Activated naive CD4-positive, alpha-beta T cell treated with anti-CD3 and anti-CD28 coated beads, Interleukin-2, amount 50 U/mL, for 72 hours (primary cell): ENCODE measurements at regions not wholly inside any gene's neighbourhood (a gene's known extent, or its start where the extent isn't known, plus 50 kb on each side); places are given as distances from the start of the nearest gene placed in this dataset.
A peak's percentile ranks its signal among the peaks of the same experiment; 100 is the strongest.
"Not testable (repeated sequence)": the region's sequence is repeated elsewhere in the genome, so short reads cannot be mapped to it uniquely, and the experiment has no call there.

Source experiments
- ATAC-seq, 2 donors: fragments of 150-1000 bp; cut with Tn5 transposase; 2 replicates each; pipeline ENCODE4 v1.10.0; 2021; ENCODE audit warnings: mild to moderate bottlenecking in 2 of 2, moderate library complexity in 2 of 2
- DNase-seq, 2 donors: peaks; one replicate each; pipeline ENCODE4 v3.0.0; 2021 to 2022; ENCODE audit warnings: low spot score in 2 of 2
- H3K27ac Mint-ChIP-seq, 2 donors: one replicate each; pipeline ENCODE4 v1.8.0; 2022; ENCODE audit warnings: mild to moderate bottlenecking in 2 of 2, mixed read lengths in 2 of 2
- H3K36me3 Mint-ChIP-seq, 2 donors: one replicate each; pipeline ENCODE4 v1.8.0; 2022; ENCODE audit warnings: mixed read lengths in 2 of 2
- H3K9me3 Mint-ChIP-seq, 2 donors: one replicate each; pipeline ENCODE4 v1.8.0; 2022; ENCODE audit warnings: mixed read lengths in 2 of 2

DNA sequence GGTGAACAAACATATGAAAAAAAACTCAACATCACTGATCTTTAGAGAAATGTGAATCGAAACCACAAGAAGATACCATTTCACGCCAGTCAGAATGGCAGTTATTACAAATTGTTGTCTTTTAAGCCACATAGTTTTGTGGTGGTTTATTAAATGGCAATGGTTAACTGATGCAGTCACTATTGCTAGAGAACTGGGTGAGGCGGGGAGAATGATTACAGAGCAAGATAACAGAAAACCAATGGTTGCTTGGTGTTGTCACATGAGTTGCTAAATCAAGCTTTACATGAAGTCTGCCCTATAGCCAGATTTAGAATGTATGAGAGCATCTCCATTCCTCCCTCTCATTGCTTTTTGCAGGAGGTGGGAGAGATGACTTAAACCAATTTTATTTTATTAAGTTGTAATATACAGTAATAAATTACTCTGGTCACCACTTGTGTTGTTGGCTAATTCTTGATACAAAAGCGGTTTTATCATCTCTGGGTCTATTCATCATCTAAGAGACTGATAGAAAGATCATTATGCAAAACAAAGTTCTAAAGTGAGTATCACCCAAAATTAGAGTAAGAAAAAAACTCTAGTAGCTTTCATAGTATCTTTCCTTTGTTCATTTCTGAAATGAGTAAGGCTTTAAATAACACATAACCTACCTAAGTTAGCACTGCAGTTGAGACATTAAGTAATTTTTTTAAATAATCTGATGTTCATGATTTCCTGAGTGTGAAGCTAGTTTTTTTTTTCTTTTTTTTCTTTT is 859.5 kb downstream of the STIM2 start:
- Mint-ChIP-seq H3K36me3 (no peaks in the 10 kb centered on the region), H3K27ac (no peak overlapping the region), H3K9me3 (peaks cover 3 to 13% of the 10 kb centered on the region in 2 donors)
- DNase-seq = no peak
- no peak for ATAC-seq

DNA sequence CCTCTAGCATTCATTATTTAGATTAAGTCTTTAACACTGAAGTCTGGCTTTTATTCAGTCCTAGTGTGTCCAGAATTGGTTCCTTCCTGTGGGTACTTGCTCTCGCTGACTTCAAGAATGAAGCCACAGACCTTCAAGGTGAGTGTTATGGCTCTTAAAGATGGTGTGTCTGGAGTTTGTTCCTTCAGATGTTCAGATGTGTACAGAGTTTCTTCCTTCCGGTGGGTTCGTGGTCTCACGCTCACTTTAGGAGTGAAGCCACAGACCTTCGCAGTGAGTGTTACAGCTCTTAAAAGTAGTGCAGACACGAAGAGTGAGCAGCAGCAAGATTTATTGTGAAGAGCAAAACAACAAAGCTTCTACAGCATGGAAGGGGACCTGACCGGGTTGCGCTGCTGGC is 860.6 kb downstream of the STIM2 start:
- ATAC-seq = no peak
- H3K36me3 Mint-ChIP-seq = no peaks in the 10 kb centered on the region

DNA sequence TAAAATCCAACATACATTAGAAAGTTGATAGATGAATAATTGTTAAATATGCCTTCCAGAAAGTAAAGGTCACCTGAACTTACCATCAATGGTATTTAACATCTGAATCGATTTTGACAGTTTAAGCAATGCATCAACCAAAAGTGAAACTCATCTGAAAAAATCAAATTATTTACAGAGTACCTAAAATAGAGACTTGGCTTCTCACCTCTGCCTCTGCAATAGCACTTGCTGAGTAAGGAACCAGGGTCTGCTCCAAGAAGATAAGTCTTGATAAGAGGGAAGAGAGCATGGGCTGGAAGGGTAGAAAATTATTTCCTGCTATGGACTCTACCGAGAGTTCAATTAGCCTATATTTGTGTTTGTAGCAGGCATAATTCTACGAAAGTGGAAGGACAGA is 868.3 kb downstream of the STIM2 start:
- ATAC-seq = no peak

More for the DNA sequence above, 860.6 kb downstream of the STIM2 start:
- DNase-seq = no peak
- Mint-ChIP-seq H3K27ac (no peak overlapping the region), H3K9me3 (peaks cover 3 to 13% of the 10 kb centered on the region in 2 donors)

DNA sequence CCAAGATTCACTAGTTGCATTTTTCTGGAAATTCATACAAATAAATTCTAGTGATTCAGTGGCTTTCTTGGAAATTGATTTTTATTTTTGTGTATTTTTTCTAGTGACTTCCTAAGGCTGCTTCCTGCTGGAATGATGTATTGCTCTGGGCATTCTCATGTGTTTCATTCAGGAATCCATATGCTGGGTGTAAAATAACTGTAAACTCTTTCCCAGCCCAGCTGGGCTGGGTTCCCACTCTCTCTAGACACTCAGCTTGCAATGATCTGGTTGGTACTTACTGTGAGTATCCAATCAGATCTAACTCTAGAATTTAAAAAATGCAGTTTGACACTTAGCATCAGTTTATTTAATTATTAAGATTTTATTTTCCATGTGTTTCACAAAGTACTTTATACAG is 882.2 kb downstream of the STIM2 start:
- Mint-ChIP-seq H3K27ac (no peak overlapping the region), H3K9me3 (peaks cover 14 to 17% of the 10 kb centered on the region in 2 donors), H3K36me3 (no peaks in the 10 kb centered on the region)
- no peak for DNase-seq
- ATAC-seq = no peak

More for the DNA sequence above, 868.3 kb downstream of the STIM2 start:
- Mint-ChIP-seq H3K36me3 (no peaks in the 10 kb centered on the region), H3K9me3 (peaks cover 0 to 4% of the 10 kb centered on the region in 2 donors), H3K27ac (no peak overlapping the region)
- no peak for DNase-seq

DNA sequence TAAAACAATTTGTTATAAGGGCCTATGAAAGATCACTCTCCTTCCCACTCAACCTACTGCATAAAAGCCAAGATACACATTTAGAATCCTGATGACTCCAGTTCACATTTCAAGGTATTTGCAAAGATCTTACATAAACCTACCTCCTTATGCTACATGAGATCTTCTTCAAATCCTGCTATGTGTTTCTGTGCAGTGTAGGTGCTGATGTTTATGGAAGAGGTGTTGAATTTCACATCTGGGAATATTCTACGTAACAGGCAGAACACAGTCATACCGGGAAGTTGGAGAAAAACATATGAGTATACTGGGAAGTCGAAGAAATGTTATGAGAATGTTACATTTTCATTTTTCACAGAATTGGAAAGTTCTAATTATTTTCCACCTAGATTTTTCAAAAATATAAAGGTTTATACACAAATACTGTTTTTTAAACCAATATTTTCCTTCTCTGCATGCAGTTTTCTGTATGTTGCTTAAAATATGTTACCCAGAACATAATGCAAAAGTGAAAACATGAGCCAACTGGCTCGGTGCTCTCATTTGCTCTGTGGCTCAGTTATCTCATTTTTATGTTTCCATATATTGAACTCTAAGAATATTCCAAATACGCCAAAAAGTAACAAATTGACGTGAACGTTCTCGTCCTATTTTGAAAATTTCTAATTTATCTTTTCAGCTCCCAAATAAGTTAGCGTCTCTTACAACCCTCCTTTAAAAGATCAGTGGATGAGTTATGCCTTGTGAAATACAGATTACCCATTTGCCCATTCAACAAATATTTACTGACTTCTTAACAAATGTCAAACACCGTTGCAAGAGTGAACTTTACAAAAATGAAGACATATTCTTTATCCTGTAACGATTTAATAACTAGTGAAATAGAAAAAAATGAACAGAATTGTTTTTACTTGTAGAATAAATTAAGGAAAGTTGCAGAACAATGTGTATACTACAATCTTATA is 899.3 kb downstream of the STIM2 start:
- H3K27ac Mint-ChIP-seq = no peak overlapping the region

DNA sequence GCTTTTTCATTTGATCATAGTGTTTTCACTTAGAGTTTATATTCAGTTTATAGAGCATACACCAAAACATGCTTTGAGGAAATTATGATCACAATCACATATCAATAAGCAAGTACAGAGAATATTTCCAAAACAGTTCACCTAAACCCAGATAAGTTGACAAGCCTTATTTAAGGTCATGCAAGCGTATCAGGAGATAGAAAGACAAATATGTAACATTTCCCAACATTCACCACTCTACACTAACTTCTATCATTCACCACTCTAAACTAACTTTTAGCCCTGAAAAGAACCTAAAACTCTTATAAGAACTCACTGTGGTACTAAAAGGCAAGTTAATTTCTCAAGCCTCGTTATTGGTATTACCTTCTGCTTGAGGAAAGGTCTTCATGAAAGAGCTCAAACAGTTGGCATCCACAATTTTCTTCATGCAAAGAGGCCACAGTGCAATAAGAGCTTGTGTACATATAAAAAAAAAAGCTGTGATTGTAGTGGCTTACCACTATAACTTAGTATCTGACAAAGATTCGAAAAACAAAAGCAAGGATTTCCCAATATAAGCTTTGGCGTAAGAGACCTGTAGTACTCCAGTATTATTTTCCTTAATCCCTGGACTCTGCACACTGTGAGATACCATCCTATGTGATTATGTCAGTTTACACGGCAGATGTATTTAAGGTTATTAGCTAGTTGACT is 903.3 kb downstream of the STIM2 start:
- DNase-seq = no peak
- peaks cover 8 to 20% of the 10 kb centered on the region in 2 donors for H3K9me3 Mint-ChIP-seq
- ATAC-seq = no peak
- no peaks in the 10 kb centered on the region for H3K36me3 Mint-ChIP-seq
- H3K27ac Mint-ChIP-seq = no peak overlapping the region

More for the DNA sequence above, 899.3 kb downstream of the STIM2 start:
- peaks cover 9 to 18% of the 10 kb centered on the region in 2 donors for H3K9me3 Mint-ChIP-seq
- ATAC-seq (no peak), DNase-seq (no peak)
- H3K36me3 Mint-ChIP-seq = no peaks in the 10 kb centered on the region

DNA sequence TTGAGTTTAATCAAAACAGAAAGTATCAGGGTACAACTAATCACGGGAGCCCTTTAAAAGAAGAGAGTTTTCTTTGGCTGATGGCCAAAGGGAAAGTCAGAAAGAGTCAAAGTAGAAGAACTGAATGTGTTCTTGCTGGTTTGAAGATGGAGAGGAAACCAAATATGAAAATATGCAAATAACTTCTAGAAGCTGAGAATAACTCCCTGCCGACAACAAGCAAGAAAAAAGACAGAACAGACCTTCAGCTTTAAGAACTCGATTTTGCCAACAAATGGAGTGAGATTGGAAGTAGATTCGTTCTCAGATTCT is 903.8 kb downstream of the STIM2 start:
- ATAC-seq = no peak
- DNase-seq = no peak
- Mint-ChIP-seq H3K9me3 (peaks cover 6 to 20% of the 10 kb centered on the region in 2 donors), H3K36me3 (no peaks in the 10 kb centered on the region), H3K27ac (no peak overlapping the region)

DNA sequence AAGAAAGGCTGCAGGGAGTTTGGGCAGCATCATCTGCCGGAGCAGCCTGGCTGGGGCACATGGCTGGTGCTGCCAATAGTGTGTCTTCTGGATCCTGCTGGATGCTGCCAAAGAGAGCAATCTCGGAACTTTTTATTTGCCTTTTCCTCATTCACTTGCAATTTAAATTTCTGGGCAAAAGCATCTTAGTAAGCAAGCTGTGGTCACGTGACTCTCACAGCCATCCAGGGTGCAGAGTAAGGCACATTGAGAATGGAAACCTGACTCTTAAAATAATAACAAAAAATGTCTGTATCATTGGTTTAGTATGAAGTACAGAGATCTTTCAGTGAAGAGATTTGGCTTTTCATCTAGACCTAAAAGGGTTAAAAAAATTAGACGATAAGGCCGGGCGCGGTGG is 910.3 kb downstream of the STIM2 start:
- H3K36me3 Mint-ChIP-seq = no peaks in the 10 kb centered on the region
- DNase-seq (no peak), ATAC-seq (no peak)
- H3K9me3 Mint-ChIP-seq = peaks cover 3 to 5% of the 10 kb centered on the region in 2 donors
- H3K27ac Mint-ChIP-seq = no peak overlapping the region

DNA sequence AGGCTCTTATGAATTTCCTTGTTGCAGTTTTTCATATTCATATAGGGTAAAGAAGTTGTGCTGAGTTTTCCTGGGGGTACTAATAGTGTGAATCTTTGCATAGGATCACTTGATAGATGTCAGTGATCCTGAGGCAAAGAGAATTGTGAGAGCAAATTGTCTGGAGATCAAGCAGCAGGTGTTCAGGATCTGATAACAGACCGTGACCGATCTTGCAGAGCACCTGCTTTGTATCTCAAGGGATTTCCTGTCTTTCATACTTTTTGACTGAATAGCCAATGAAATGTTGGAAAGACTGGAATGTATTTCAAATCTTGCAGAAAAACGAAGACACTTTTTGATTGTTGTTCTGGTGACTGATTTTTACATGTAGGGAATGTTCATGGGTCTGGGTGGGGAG is 914.5 kb downstream of the STIM2 start:
- DNase-seq (no peak), ATAC-seq (no peak)
- H3K36me3 Mint-ChIP-seq = no peaks in the 10 kb centered on the region
- peaks cover 9 to 10% of the 10 kb centered on the region in 2 donors for H3K9me3 Mint-ChIP-seq
- no peak overlapping the region for H3K27ac Mint-ChIP-seq

DNA sequence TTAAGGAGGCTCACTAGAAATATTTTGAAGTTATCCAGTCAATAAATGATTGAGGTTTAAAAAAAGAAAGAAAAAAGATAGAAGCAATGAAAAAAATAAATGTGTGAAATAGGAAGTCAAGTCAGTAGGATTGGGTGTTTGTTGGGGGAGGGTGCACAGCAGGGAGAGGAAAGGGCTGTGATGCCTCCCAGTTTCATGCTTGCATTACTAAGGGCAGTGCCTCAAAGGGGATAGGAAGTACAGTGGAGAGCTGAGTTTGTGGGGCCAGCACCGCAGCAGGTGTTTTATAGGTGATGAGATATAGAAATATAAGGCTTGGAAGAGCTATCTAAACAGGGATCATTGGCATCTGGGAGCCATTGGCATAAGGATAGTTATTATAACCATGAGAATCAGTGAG is 919.2 kb downstream of the STIM2 start:
- peak overlapping the region in 1 of 2 donors; percentile 31 for H3K27ac Mint-ChIP-seq
- H3K9me3 Mint-ChIP-seq = peaks cover 13 to 14% of the 10 kb centered on the region in 2 donors
- DNase-seq (no peak), ATAC-seq (no peak)
- no peaks in the 10 kb centered on the region for H3K36me3 Mint-ChIP-seq

DNA sequence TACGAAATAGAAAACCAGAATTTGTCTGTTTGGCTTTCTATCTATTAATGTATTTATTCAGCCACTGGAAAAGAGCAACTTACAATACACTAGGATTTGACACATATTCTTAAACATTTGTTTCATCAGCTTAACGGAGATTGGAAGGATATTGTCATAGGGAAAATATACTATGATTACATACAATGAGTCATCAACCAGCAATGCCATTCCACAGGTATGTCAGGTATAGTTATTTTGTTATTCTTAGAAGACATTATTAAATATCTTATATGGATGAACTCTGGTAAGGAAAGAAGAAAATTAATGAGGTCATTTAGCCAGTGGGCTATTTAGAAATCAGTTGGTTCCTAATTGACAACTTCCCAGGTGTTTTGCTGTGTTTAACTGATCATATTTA is 926.6 kb downstream of the STIM2 start:
- no peak overlapping the region for H3K27ac Mint-ChIP-seq
- no peaks in the 10 kb centered on the region for H3K36me3 Mint-ChIP-seq
- ATAC-seq (no peak), DNase-seq (no peak)
- H3K9me3 Mint-ChIP-seq = peaks cover 5 to 8% of the 10 kb centered on the region in 2 donors

DNA sequence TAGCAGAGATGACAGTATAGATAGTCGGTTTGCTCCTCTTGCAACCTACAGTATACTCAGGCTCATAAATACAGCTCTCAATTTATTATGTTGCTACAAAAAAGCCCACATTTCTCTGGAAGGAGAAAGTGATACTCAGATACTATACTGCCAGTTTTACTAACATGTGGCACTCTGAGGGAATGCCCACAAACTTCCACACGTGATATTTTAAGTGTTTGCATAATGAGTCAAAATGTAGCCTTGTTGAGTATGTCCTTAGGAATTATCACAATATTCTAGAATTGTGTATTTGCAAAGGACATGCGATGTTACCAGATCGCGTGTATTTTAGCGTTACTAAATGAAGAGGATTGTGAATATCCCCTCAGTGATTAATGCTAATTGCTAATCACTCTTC is 929.1 kb downstream of the STIM2 start:
- Mint-ChIP-seq H3K36me3 (no peaks in the 10 kb centered on the region), H3K27ac (no peak overlapping the region), H3K9me3 (peaks cover 5 to 8% of the 10 kb centered on the region in 2 donors)
- DNase-seq (no peak), ATAC-seq (no peak)

DNA sequence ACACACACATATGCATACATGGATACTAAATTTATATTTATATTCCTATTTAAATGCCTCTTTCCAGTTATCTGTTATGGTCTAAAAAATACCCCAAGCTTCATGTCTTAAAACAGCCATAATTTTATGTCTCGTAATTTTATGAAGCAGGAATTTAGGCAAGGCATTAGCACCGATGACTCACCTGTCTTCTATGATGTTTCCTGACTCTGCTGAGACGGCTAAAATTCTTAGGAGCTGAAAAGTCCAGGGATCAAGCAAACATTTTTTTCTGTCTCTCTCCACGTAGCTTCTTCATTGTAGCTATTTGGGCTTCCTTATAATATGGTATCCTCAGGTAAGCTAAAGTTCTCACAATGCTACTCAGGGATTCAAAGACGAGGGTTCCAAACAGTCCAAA is 930.3 kb downstream of the STIM2 start:
- Mint-ChIP-seq H3K9me3 (peaks cover 5 to 8% of the 10 kb centered on the region in 2 donors), H3K27ac (no peak overlapping the region), H3K36me3 (no peaks in the 10 kb centered on the region)
- DNase-seq (no peak), ATAC-seq (no peak)

DNA sequence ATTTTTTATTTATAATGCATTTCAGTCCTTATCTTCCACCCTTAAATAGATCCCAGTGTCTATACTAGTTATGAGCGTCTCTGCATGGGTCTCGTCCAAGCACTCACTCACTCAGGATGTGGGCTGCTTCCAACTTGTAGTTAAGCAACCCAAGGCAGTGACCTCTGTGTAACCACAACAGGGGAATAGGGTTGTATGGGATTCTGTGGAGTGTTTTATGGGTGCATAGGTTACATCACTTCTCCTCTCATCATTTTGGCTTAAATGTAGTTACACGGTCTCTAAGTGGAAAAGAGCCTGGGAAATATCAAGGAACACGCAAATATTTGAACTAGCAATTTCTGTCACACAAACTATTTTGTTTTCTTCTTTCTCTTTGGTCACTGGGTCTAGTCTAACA is 931.0 kb downstream of the STIM2 start:
- H3K27ac Mint-ChIP-seq = peak overlapping the region in 1 of 2 donors; percentile 29
- H3K36me3 Mint-ChIP-seq = no peaks in the 10 kb centered on the region
- DNase-seq (no peak), ATAC-seq (no peak)
- H3K9me3 Mint-ChIP-seq = peaks cover 5 to 8% of the 10 kb centered on the region in 2 donors

DNA sequence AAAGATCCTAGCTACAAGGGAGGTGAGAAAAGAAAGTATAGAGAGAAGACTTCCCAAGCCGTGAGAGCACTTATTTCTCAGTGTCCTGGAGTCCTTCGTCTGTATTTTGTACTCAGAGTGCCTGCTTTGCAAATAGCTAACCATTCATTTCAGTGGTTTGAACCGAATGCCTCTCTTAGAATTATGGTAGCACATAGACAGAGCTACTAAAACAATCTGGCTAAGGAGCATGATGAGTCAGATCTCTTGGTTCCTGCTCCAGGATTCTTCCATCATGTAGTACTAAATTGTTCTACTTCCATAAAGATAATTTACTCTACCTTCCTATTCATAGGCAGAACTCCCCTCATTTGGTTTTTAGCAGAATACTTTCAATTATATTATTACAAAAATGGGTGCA is 946.6 kb downstream of the STIM2 start:
- DNase-seq (no peak), ATAC-seq (no peak)
- Mint-ChIP-seq H3K9me3 (peaks cover 21% of the 10 kb centered on the region in 2 donors), H3K27ac (no peak overlapping the region), H3K36me3 (no peaks in the 10 kb centered on the region)

DNA sequence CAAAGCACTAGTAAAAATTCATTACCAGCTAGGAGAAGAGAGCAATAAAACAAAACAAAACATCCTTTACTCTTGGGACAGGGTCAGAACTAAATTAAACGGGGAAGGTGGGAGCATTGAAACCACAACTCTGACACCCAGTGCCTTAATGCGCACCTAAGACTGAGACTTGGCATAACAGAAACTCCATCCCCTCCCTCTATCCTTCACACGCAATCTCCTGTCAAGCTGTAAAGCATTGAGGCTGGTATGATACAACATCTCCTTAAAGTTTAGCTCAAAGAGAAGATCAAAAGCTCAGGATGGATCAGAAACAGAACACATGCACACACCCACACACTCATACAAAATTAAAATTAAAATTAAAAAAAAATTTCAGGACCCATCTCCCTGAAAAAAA is 951.3 kb downstream of the STIM2 start:
- DNase-seq = no peak
- no peak for ATAC-seq
- Mint-ChIP-seq H3K9me3 (peaks cover 16 to 21% of the 10 kb centered on the region in 2 donors), H3K27ac (no peak overlapping the region), H3K36me3 (no peaks in the 10 kb centered on the region)

DNA sequence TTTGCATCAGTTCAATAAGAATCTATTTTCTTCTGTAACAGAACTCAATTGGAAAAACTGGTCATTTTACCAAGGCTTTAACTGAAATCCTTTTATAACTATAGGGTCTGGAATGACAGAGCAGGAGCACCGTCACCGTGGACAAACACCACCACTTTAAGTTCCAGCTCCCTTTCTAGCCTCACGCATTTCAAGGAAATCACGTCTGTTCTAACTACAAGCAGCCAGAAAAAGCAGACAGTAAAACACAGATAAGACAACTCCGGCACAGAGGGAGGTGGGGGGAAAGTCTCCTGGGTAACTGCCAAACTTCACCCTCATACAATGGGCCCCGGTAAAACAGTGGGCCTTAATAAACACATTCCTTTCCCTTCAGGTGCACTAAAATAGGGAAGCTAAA is 952.6 kb downstream of the STIM2 start:
- H3K9me3 Mint-ChIP-seq = peaks cover 21 to 26% of the 10 kb centered on the region in 2 donors
- not testable (repeated sequence) for DNase-seq, H3K27ac Mint-ChIP-seq

More for the DNA sequence above, 952.6 kb downstream of the STIM2 start:
- ATAC-seq, H3K36me3 Mint-ChIP-seq: not testable (repeated sequence)
